Gastroesophageal sphincter (tissue), 3 donors: ENCODE measurements at regions not wholly inside any gene's neighbourhood (a gene's known extent, or its start where the extent isn't known, plus 50 kb on each side); places are given as distances from the start of the nearest gene placed in this dataset.

Source experiments
- CTCF ChIP-seq, 4 experiments: fragments of 200-600 bp in 2 of 4; fragments of 450-650 bp in 2 of 4; sonication (generic) in 1 of 4; IDR thresholded peaks; one replicate each; pipeline ENCODE4 v1.5.1; 2017 to 2019; ENCODE audit warnings: antibody characterized with exemption in 4 of 4, mild to moderate bottlenecking in 2 of 4, moderate library complexity in 2 of 4
- EP300 ChIP-seq: sonication (generic); formaldehyde crosslinking; IDR thresholded peaks from one replicate; pipeline ENCODE4 v1.6.1; 2017; ENCODE audit warnings: antibody characterized with exemption, mild to moderate bottlenecking
- POLR2A ChIP-seq, 2 donors: fragments of 450-650 bp; IDR thresholded peaks; one replicate each; pipeline ENCODE4 v1.6.1; 2017; ENCODE audit warnings: antibody characterized with exemption in 2 of 2, mild to moderate bottlenecking in 2 of 2, moderate library complexity in 1 of 2
- POLR2AphosphoS5 ChIP-seq: sonication (generic); formaldehyde crosslinking; IDR thresholded peaks from one replicate; pipeline ENCODE4 v1.6.1; 2017; ENCODE audit warnings: antibody characterized with exemption

GRCh38 chr2:5459041-5459440 is 233.1 kb upstream of the SOX11 start:
- TF ChIP-seq CTCF (IDR thresholded peaks at IDR 0.05): no peak
- no peak for TF ChIP-seq POLR2A (IDR thresholded peaks at IDR 0.05)
- TF ChIP-seq POLR2AphosphoS5: no peak
- no peak for TF ChIP-seq EP300
